GM23248 (cell line): ENCODE measurements at regions not wholly inside any gene's neighbourhood (a gene's known extent, or its start where the extent isn't known, plus 50 kb on each side); places are given as distances from the start of the nearest gene placed in this dataset.

Source experiments
- DNase-seq: peaks from one replicate; pipeline ENCODE4 v3.0.0-alpha.2; 2015
- H2AFZ ChIP-seq: fragments of 200-600 bp; sonication (generic); 2 replicates; pipeline ENCODE4 v1.6.1; 2016; ENCODE audit warnings: antibody characterized with exemption
- H3F3A ChIP-seq: fragments of 200-600 bp; sonication (generic); 2 replicates; pipeline ENCODE4 v1.6.1; 2016; ENCODE audit warnings: mild to moderate bottlenecking, antibody characterized with exemption, mixed run types; ENCODE audit not compliant: insufficient read depth
- H3K27ac ChIP-seq: fragments of 200-600 bp; sonication (generic); 2 replicates; pipeline ENCODE4 v1.5.1; 2016; ENCODE audit warnings: mild to moderate bottlenecking
- H3K27me3 ChIP-seq: fragments of 200-600 bp; sonication (generic); replicated peaks from 2 replicates; pipeline ENCODE4 v1.6.1; 2016; ENCODE audit warnings: mild to moderate bottlenecking; ENCODE audit not compliant: insufficient read depth
- H3K36me3 ChIP-seq: fragments of 200-600 bp; sonication (generic); 2 replicates; pipeline ENCODE4 v1.6.1; 2016; ENCODE audit warnings: low read depth, mild to moderate bottlenecking
- H3K4me1 ChIP-seq: fragments of 200-600 bp; sonication (generic); 2 replicates; pipeline ENCODE4 v1.6.1; 2016; ENCODE audit warnings: mild to moderate bottlenecking; ENCODE audit not compliant: insufficient read depth
- H3K4me2 ChIP-seq: fragments of 200-600 bp; sonication (generic); one replicate; pipeline ENCODE4 v1.6.1; 2016; ENCODE audit warnings: mild to moderate bottlenecking; ENCODE audit not compliant: unreplicated experiment
- H3K4me3 ChIP-seq: fragments of 200-600 bp; sonication (generic); 2 replicates; pipeline ENCODE4 v1.5.1; 2016; ENCODE audit warnings: mild to moderate bottlenecking
- H3K79me2 ChIP-seq: fragments of 200-600 bp; sonication (generic); 2 replicates; pipeline ENCODE4 v1.6.1; 2016; ENCODE audit warnings: mild to moderate bottlenecking; ENCODE audit not compliant: insufficient read depth
- H3K9ac ChIP-seq: fragments of 200-600 bp; sonication (generic); 2 replicates; pipeline ENCODE4 v1.6.1; 2016; ENCODE audit warnings: mild to moderate bottlenecking
- H3K9me2 ChIP-seq: fragments of 200-600 bp; sonication (generic); 2 replicates; pipeline ENCODE4 v1.6.1; 2016; ENCODE audit warnings: mixed run types, mild to moderate bottlenecking, moderate library complexity; ENCODE audit not compliant: insufficient read depth
- H3K9me3 ChIP-seq: fragments of 200-600 bp; sonication (generic); one replicate; pipeline ENCODE4 v1.6.1; 2017; ENCODE audit warnings: low read depth
- H4K20me1 ChIP-seq: fragments of 200-600 bp; sonication (generic); 2 replicates; pipeline ENCODE4 v1.6.0; 2016; ENCODE audit not compliant: insufficient read depth
- EZH2 ChIP-seq: fragments of 200-600 bp; sonication (generic); IDR thresholded peaks from 2 replicates; pipeline ENCODE4 v1.6.1; 2018; ENCODE audit warnings: antibody characterized with exemption, mild to moderate bottlenecking; ENCODE audit not compliant: insufficient read depth, poor library complexity, severe bottlenecking
- EZH2phosphoT487 ChIP-seq: fragments of 200-600 bp; sonication (generic); IDR thresholded peaks from 2 replicates; pipeline ENCODE4 v1.6.1; 2018; ENCODE audit warnings: antibody characterized with exemption, moderate library complexity, mild to moderate bottlenecking, low read depth; ENCODE audit not compliant: insufficient read depth
- WGBS, 2 experiments: methylation state at CpG; one replicate each; pipeline ENCODE4 v1.1.6; 2015 to 2017; ENCODE audit warnings: low lambda C conversion rate in 2 of 2, low coverage in 1 of 2; ENCODE audit errors: missing lambda C conversion rate in 2 of 2; 5-methylcytosine and 5-hydroxymethylcytosine counted together
- in situ Hi-C: fragments of 300-500 bp; cut with MboI; formaldehyde crosslinking; loops from 2 replicates; pipeline ENCODE4 v1.15.0; 2020

DNA sequence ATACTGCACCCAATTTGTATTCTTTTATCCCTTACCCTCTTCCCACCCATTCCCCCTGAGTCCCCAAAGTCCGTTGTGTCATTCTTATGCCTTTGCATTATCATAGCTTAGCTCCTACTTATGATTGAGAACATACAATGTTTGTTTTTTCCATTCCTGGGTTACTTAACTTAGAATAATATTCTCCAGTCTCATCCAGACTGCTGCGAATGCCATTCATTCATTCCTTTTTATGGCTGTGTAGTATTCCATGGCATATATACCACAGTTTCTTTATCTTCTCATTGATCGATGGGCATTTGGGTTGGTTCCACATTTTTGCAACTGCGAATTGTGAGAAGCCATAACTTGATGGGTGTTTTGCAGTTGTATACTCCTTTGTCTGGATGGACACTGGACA is 62.8 kb downstream of the FHIP1A start:
- 59 to 62% methylated on average over 4 of the region's 4 CpGs for WGBS, 2 experiments
- H3K4me1 ChIP-seq: no peaks in the 10 kb centered on the region
- no peaks in the 10 kb centered on the region for H3K36me3 ChIP-seq
- H3K4me3 ChIP-seq: no peak overlapping the region
- no peaks in the 10 kb centered on the region for H3F3A ChIP-seq
- in situ Hi-C loops: no loop called here
- no peak overlapping the region for H3K4me2 ChIP-seq
- no peaks in the 10 kb centered on the region for H4K20me1 ChIP-seq
- no peak overlapping the region for H2AFZ ChIP-seq
- no peaks in the 10 kb centered on the region for H3K9me2 ChIP-seq
- no peaks in the 10 kb centered on the region for H3K79me2 ChIP-seq
- H3K27ac ChIP-seq: no peak overlapping the region
- H3K9me3 ChIP-seq: no peaks in the 10 kb centered on the region
- no peak overlapping the region for H3K9ac ChIP-seq
- no peak for TF ChIP-seq EZH2phosphoT487
- 0 out of 2 replicates have a peak, but pooled peaks cover 8% of the 10 kb centered on the region for H3K27me3 ChIP-seq
- no peak for DNase-seq

DNA sequence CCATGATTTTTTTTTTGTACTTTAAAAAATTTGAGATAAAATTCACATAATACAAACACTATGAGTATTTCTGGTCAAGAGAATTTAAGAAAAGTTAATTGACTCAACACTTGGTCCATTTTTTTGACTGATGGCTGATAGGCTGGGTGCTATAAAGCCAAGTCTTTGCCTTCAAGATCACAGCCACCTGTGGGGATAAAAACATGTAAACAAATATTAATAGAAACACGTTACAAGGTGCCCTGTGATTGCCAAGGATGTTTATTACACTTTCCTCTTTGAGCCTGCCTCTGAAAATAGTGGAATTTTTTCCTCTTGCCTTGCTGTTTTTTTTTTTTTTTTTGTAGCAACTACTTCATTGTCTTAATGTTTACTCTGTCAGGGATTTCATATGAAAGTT is 63.3 kb downstream of the FHIP1A start:
- H3K79me2 ChIP-seq: no peaks in the 10 kb centered on the region
- no peak overlapping the region for H3K4me3 ChIP-seq
- H3K27me3 ChIP-seq: 0 out of 2 replicates have a peak, but pooled peaks cover 8% of the 10 kb centered on the region
- H2AFZ ChIP-seq: no peak overlapping the region
- no peaks in the 10 kb centered on the region for H3K4me1 ChIP-seq
- no peak overlapping the region for H3K4me2 ChIP-seq
- no peaks in the 10 kb centered on the region for H3F3A ChIP-seq
- in situ Hi-C loops: no loop called here
- no peak for DNase-seq
- no peak overlapping the region for H3K27ac ChIP-seq
- no peaks in the 10 kb centered on the region for H3K9me3 ChIP-seq
- WGBS, 2 experiments: 33 to 42% methylated on average over 1 of the region's 1 CpG
- TF ChIP-seq EZH2phosphoT487 (no peak), EZH2 (no peak)
- H3K9ac ChIP-seq: no peak overlapping the region
- H3K9me2 ChIP-seq: no peaks in the 10 kb centered on the region
- H4K20me1 ChIP-seq: no peaks in the 10 kb centered on the region
- H3K36me3 ChIP-seq: no peaks in the 10 kb centered on the region

DNA sequence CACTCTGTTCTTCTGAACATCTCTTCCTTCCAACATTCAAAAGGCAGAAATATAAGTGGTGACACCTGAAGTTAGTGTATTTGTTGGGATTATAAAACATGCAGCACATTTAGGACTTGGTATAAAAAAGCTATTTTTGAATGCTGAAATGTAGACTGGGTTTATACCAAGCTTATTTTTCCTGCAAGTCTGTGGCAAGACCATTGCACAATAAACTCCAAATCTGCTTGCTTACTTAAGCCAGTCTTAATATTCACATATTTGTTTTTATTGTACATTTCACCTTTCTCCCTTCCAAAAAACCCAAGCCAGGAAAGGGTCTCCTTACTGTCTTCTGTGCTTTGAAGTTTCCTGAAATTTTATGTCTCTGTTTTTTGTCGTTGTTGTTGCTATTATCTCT is 63.7 kb downstream of the FHIP1A start:
- in situ Hi-C loops: no loop called here

DNA sequence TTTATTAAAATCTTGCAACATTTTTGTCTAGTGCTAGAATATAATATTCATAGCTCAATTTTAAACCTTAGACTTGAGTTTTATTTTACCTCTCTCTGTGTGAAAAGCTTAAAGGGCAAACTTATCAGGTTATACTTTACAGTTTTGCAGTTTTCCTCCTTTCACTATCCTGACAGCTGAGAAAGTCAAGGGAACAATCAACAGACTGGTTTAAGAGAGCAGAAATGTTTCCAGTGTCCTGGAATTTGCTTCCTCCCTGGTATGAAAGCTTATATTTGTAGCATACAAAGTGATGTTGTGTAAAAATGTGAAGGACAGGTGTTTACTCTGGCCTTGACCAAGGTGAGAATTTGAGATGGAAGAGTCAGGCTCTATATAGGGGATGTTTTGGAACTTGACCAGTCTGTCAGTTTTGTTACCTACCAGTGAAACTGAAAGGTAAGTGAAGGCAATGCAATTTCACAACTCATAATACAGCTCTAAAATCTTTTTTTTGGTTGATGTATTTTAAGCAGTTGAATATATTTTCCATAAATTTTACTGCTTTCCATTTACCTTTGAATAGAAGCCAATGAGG is 64.6 kb downstream of the FHIP1A start:
- Histone ChIP-seq H4K20me1 (no peaks in the 10 kb centered on the region), H3K79me2 (no peaks in the 10 kb centered on the region), H3K4me2 (no peak overlapping the region), H3K9me2 (no peaks in the 10 kb centered on the region), H3K27ac (no peak overlapping the region), H2AFZ (no peak overlapping the region), H3F3A (no peaks in the 10 kb centered on the region), H3K27me3 (0 out of 2 replicates have a peak, but pooled peaks cover 8% of the 10 kb centered on the region), H3K36me3 (no peaks in the 10 kb centered on the region), H3K4me3 (no peak overlapping the region), H3K9me3 (no peaks in the 10 kb centered on the region), H3K9ac (no peak overlapping the region), H3K4me1 (no peaks in the 10 kb centered on the region)
- DNase-seq: no peak
- in situ Hi-C loops: no loop called here
- TF ChIP-seq EZH2phosphoT487 (no peak), EZH2 (no peak)

More for the DNA sequence above, 63.7 kb downstream of the FHIP1A start:
- H3K4me3 ChIP-seq: no peak overlapping the region
- no peaks in the 10 kb centered on the region for H3K4me1 ChIP-seq
- H4K20me1 ChIP-seq: no peaks in the 10 kb centered on the region
- TF ChIP-seq EZH2phosphoT487 (no peak), EZH2 (no peak)
- no peak overlapping the region for H3K9ac ChIP-seq
- no peak overlapping the region for H2AFZ ChIP-seq
- no peaks in the 10 kb centered on the region for H3F3A ChIP-seq
- no peak overlapping the region for H3K4me2 ChIP-seq
- H3K79me2 ChIP-seq: no peaks in the 10 kb centered on the region
- H3K36me3 ChIP-seq: no peaks in the 10 kb centered on the region
- H3K27ac ChIP-seq: no peak overlapping the region
- 0 out of 2 replicates have a peak, but pooled peaks cover 8% of the 10 kb centered on the region for H3K27me3 ChIP-seq
- WGBS, 2 experiments: 0 to 8% methylated on average over 1 of the region's 1 CpG
- no peaks in the 10 kb centered on the region for H3K9me3 ChIP-seq
- peak; percentile 13 for DNase-seq
- H3K9me2 ChIP-seq: no peaks in the 10 kb centered on the region
